Glutamatergic neuron (in vitro differentiated cells): ENCODE measurements at regions not wholly inside any gene's neighbourhood (a gene's known extent, or its start where the extent isn't known, plus 50 kb on each side); places are given as distances from the start of the nearest gene placed in this dataset.

ENCODE experiments used
- DNase-seq: peaks from one replicate; pipeline ENCODE4 v3.0.0; 2022
- H3K27ac Mint-ChIP-seq: one replicate; pipeline ENCODE4 v1.8.0; 2020; ENCODE audit warnings: mild to moderate bottlenecking, mixed read lengths, inconsistent platforms; ENCODE audit not compliant: unreplicated experiment
- H3K27me3 Mint-ChIP-seq: one replicate; pipeline ENCODE4 v1.8.0; 2020; ENCODE audit warnings: mild to moderate bottlenecking, moderate library complexity, mixed read lengths, inconsistent platforms; ENCODE audit not compliant: unreplicated experiment
- H3K36me3 Mint-ChIP-seq: one replicate; pipeline ENCODE4 v1.8.0; 2020; ENCODE audit warnings: mild to moderate bottlenecking, mixed read lengths, inconsistent platforms; ENCODE audit not compliant: unreplicated experiment
- H3K4me1 Mint-ChIP-seq: one replicate; pipeline ENCODE4 v1.8.0; 2020; ENCODE audit warnings: mild to moderate bottlenecking, low read depth, mixed read lengths, inconsistent platforms; ENCODE audit not compliant: unreplicated experiment
- H3K4me3 Mint-ChIP-seq: one replicate; pipeline ENCODE4 v1.8.0; 2020; ENCODE audit warnings: mild to moderate bottlenecking, mixed read lengths, inconsistent platforms; ENCODE audit not compliant: unreplicated experiment
- H3K9me3 Mint-ChIP-seq: one replicate; pipeline ENCODE4 v1.8.0; 2020; ENCODE audit warnings: mild to moderate bottlenecking, moderate library complexity, mixed read lengths, inconsistent platforms; ENCODE audit not compliant: unreplicated experiment
- CTCF ChIP-seq: fragments of 200-600 bp; sonication (generic); IDR thresholded peaks from one replicate; pipeline ENCODE4 v1.5.0; 2021; ENCODE audit not compliant: partially characterized antibody, unreplicated experiment

GRCh38 chr1:34524783-34525182, 230.1 kb upstream of the GJB5 start:
- peaks cover 1% of the 10 kb centered on the region for H3K9me3 Mint-ChIP-seq
- no peak for TF ChIP-seq CTCF
- no peaks in the 10 kb centered on the region for H3K4me1 Mint-ChIP-seq
- peaks cover 7% of the 10 kb centered on the region for H3K27me3 Mint-ChIP-seq
- H3K4me3 Mint-ChIP-seq: no peak overlapping the region
- peaks cover 9% of the 10 kb centered on the region for H3K36me3 Mint-ChIP-seq
- no peak for DNase-seq
- no peak overlapping the region for H3K27ac Mint-ChIP-seq

GRCh38 chr1:34529935-34530859, 224.7 kb upstream of the GJB5 start:
- peaks cover 4% of the 10 kb centered on the region for H3K36me3 Mint-ChIP-seq
- no peak overlapping the region for H3K4me3 Mint-ChIP-seq
- no peak for DNase-seq
- no peaks in the 10 kb centered on the region for H3K4me1 Mint-ChIP-seq
- TF ChIP-seq CTCF: no peak
- no peak overlapping the region for H3K27ac Mint-ChIP-seq
- H3K27me3 Mint-ChIP-seq: peaks cover 3% of the 10 kb centered on the region
- peaks cover 1% of the 10 kb centered on the region for H3K9me3 Mint-ChIP-seq

DNA sequence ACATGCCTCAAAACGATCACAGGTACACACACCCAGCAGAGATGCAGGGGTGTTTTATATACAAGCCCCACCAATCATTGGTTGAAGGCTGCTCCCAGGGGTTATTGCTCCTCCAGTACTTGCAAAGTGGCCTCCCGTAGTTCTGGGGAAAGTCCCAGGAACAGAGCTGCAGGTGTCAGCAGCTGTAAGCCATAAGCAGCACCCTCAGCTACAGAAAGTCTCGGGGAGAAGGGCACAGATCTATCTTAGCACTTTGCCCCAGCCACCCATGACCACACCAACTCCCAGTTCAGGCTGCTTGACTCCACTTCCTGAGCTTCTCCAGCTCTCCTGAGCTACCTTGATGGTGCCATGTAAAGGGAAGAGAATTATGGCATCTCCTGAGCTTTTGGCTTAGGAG, 222.7 kb upstream of the GJB5 start:
- H3K27me3 Mint-ChIP-seq: peaks cover 3% of the 10 kb centered on the region
- H3K4me1 Mint-ChIP-seq: no peaks in the 10 kb centered on the region
- no peak for TF ChIP-seq CTCF
- peaks cover 4% of the 10 kb centered on the region for H3K36me3 Mint-ChIP-seq
- no peak overlapping the region for H3K4me3 Mint-ChIP-seq
- DNase-seq: no peak
- no peak overlapping the region for H3K27ac Mint-ChIP-seq
- H3K9me3 Mint-ChIP-seq: peaks cover 1% of the 10 kb centered on the region

- H3K36me3 Mint-ChIP-seq: no peaks in the 10 kb centered on the region
- no peak overlapping the region for H3K27ac Mint-ChIP-seq
- H3K4me1 Mint-ChIP-seq: no peaks in the 10 kb centered on the region
- H3K27me3 Mint-ChIP-seq: no peaks in the 10 kb centered on the region
- no peaks in the 10 kb centered on the region for H3K9me3 Mint-ChIP-seq
- H3K4me3 Mint-ChIP-seq: no peak overlapping the region
- no peak for TF ChIP-seq CTCF
- no peak for DNase-seq
Observed at GRCh38 chr1:34538481-34538880, 216.4 kb upstream of the GJB5 start.

DNA sequence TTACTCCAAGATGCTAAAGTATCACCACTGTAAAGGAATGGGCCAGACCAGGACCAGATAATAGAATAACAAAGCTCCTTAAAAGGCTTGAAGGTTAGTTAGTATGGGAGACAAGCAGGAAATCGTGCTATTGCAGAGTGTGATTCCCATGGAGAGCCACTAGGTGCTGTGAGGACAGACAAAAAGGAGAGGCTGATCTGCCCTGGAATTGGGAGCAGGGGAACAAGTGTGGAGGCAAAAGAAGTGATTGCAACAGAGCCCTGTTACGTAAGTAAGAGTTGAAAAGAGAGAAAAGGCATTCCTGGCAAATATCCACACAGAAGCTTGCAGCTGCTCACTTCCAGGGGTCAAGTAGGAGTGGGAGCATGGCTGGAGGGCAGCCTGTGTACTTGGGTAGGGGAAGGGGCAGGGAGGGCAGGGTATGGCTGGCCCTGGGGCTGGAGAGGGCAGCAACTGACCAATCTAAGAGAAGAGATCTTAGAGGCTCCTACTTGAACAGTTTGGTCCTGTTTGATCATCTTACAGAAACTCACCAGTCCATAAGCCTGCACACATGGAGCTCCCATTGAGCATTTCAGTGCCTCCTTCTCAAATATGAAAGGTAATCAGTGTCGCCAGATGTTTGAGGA, 207.7 kb upstream of the GJB5 start:
- no peaks in the 10 kb centered on the region for H3K27me3 Mint-ChIP-seq
- no peak for DNase-seq

More for the DNA sequence above, 207.7 kb upstream of the GJB5 start:
- peaks cover 3% of the 10 kb centered on the region for H3K36me3 Mint-ChIP-seq
- H3K4me3 Mint-ChIP-seq: no peak overlapping the region
- peaks cover 7% of the 10 kb centered on the region for H3K9me3 Mint-ChIP-seq
- H3K27ac Mint-ChIP-seq: no peak overlapping the region
- H3K4me1 Mint-ChIP-seq: no peaks in the 10 kb centered on the region
- peak; percentile 56 for TF ChIP-seq CTCF
